ENCODE measurements at regions not wholly inside any gene's neighbourhood (a gene's known extent, or its start where the extent isn't known, plus 50 kb on each side); places are given as distances from the start of the nearest gene placed in this dataset.

DNA sequence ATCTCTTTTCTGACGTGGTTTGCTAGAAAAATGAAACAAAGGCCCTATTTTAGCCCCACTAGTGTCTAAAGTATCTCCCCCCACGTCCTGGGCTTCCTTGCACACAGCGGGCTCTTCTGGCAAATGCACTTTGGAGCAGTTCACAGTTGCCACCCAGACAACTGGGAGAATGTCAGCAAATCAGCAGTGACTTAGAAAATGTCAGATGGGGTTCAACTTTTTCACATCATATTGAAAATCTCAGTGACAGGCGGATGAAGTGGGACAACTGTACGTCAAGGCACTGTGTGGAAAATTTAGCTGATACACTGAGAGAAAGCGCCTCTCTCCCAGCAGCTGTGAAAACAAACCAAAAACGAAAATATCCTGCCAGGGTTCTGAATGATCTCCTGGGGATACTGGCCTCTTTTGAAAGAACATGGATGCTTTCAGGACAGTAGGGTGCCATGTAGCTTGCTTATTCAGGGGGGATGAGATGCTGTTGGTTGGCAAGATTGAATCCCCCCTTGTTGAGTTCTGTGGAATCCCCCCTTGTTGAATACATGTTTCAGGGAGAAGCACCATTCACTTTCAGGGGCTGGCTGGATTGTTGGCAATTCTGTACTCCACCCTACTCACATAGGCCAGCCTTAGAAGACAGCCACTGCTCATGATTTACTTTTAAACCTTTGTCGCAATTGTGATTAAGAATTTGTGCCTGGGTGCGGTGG is 372.8 kb upstream of the CELF2 start:
- DNase-seq, result no peak

DNA sequence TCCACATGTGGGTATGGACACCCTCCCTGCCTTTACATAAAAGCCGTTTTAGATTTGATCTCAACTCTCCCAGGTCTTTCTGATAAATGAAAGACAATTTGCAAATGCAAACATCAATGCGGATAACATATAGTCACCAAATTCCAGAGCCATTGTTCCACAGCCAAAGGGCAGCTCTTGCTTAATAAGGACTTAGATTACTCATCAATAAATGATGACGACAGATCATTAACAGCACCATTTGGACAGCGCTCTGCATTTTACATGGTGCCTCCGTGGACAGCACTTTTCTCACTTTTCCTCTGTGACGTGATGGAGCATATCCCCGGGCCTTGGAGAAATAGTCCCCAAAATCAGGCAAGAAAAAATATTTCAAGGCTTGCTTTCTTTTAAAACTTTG is 370.3 kb upstream of the CELF2 start:
- no peak for DNase-seq

DNA sequence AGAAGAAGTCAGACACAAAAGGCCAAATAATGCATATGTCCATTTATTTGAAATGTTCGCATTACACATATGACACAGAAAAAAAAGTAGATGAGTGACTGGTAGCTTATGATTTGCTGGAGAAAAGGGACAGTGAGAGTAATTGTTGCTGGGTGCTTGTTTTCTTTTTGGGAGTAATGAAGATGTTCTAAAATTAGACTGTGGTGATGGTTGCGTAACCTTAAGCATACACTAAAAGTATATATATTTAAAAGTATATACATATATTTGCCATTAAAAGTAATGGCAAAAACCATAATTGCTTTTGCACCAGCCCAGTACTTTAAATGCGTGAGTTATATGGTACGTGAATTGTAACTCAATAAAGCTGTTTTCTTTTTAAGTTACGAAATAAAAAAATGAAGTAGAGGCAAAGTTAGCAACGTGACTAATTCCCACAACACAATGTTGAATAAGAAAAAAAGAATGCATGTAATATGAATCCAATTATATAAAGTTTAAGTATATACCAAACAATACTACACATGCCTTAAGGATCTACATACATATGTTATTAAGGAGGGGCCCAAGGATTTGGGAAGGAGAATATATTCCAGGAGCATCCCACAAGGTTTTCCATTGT is 360.4 kb upstream of the CELF2 start:
- no peak for DNase-seq

DNA sequence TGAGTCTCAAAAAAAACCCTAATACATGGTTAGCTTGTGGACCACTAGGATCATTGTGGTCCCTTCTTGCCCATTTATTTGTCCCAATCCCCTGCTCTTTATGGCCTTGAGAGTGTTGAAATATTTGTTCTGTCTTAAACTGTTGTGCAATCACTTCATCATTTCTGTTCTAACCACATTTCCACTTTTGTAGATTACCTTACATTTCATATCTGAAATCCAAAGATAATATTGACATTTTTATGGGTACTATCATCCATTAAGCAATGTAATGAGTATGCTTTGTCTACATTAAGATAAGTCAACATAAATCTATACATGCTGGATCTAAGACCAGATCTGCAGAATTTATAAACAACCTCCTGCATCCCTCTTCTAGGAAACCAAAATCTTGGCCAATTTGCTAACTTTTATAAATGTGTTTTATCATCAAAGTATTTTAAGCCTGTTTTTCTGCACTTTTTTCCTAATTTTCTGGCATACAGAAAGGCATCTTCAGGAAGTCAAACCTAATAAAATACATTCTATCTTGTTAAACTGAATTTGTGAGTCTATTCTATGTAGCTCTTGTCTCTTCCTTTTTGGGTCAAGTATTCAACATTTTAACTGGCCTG is 359.4 kb upstream of the CELF2 start:
- no peak for DNase-seq

DNA sequence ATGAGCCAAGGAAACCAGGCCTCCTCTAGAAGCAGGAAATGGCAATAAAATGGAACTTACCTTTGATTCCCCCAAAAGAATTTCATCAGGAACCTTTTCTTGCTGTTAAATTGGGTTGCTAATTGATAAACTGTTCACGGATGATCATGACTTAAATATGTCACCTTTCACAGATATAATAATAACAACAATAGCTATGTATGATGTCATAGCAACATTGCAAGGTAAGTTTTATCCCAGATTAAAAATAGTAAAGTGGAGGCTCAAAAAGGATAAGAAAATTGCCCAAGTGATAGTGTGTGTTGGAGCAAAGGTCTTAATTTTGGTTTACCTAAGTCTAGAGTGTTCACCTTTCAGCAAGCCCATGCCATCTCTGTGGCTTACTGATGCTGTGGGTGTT is 357.6 kb upstream of the CELF2 start:
- no peak for DNase-seq

DNA sequence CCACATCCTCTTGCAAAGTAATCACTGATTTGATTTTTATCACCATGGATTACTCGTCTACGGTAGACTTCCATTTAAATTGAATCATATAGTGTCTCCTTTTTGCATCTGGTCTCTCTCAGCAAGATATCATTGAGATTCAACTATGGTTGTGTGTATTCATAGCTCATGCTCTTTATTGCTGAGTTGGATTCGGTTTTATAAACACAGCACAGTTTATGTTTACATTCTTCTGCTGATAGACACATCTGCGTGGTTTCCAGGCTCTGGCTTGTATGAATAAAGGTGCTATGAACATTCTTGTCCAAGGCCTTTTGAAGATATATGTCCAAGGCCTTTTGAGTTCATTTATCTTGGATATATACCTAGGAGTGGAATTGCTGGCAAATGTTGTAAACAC is 356.5 kb upstream of the CELF2 start:
- DNase-seq, result no peak

DNA sequence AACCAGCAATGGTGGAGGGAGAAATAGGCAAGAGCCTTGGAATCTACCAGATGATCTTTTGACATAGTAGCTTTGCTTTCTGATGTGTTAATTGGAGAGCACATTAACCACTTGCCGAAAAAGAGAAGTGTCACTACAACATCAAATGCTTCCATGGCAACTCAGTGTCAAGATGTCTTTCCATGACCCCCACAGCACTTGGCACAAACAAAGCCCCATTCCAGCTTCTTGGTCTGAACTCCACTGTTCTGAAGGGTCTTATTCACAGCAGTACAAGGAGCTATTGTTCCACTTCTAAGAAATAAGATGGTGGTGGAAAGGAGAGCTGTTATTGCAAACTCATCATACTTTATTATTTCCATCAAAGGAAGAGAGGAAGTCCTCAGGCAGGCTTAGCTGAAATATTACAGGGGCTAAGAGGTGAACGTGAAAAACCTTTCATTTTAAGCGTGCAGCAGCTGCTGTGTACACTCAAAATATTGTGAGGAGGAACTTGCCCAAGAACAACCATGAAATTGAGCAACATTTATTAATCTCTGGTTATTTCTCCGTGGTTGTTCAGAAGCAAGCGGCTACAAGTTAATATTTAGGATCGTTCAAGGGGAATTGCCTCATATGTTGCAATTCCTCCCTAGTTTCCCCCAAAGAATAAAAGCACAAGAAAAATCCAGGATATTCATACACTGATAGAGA is 354.8 kb upstream of the CELF2 start:
- no peak for DNase-seq

DNA sequence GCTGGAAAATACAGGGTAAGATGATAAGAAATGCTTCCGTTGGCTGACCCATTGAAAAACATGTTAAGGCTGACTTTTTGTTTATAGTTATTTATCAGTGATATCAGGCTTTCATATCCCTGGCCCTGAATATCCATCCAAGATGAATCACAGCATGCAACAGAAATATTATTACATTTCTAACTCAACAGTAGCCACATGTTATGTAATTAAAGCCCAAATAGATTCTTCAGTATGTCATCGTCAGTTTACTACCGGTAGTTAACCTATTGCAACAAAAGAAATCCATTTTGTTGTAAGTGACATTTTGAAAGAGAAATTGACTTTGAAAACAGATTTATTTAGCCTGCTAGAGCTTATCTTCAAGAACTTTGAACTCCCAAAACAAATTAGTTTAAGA is 354.1 kb upstream of the CELF2 start:
- DNase-seq, result no peak

DNA sequence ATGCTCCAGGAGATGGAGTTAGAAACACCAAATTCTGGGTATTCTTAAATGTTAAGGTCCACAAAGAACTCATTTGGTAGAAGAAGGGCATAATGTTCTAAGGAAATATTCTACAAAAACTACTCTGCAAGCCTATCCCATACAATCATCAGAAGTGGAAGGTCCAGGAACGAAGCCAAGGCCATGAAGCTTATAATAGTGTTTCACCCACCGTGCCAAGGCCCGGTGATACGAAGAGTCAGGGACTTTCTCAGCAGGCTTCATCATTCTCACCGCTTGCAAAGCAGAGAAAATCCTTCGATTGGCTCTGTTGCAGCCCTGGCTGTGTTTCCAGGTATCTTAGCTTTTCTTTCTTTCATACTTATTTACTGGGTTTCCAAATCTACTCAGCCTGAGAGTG is 351.9 kb upstream of the CELF2 start:
- no peak for DNase-seq

DNA sequence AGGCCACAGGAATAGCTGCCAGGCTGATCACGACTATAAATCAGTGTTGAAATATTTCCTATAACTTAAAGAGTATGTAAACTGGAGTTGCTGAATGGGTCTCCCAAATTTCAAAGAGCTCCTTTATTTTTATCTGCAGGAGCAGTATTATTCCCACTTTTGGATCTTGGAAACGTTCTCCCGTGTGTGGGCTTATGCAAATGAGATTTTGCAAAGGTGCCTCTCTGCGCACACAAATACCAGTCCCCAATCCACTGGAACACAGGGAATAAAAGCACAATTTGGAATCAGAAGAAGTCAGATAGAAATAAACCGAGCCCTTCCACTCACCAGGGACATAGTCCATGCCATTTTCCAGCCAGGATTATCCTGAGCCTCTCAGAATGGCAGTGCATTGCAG is 350.2 kb upstream of the CELF2 start:
- DNase-seq, result no peak

DNA sequence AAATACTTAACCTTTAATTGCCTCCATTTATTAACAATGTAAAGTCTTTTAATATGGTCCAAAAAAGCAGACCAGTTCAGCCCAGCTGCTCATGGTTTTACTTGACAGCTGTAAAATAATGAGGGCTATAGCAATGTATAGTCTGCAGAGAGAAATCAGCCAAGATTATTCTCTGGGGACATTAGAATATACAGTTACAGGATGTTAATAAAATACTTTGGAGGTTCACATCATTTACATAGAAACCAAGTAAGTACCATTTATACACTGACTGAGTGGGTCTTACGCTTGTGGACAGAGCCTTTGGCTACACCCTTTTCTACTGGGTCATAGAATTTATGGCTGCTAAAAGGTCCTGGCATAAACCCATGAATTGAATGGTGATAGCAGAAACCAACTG is 340.7 kb upstream of the CELF2 start:
- DNase-seq, result no peak

DNA sequence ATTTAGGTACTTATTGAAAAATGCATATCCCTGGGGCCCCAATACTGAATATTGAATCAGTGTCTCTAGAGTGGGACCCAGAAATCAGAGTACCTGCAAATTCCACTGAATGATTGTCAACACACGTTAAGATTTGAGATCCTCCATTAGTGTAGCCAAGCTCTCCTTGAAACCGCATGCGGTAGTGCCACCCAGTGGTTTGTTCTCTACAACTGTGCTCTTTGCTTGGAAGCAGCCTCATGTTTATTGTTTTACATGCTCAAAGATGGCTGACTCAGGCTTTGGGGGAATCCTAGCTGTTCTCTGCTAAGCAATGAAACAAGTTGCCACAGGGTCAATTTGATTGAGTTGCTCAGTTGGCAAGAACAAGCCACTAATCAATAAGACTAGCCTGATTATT is 340.2 kb upstream of the CELF2 start:
- no peak for DNase-seq

DNA sequence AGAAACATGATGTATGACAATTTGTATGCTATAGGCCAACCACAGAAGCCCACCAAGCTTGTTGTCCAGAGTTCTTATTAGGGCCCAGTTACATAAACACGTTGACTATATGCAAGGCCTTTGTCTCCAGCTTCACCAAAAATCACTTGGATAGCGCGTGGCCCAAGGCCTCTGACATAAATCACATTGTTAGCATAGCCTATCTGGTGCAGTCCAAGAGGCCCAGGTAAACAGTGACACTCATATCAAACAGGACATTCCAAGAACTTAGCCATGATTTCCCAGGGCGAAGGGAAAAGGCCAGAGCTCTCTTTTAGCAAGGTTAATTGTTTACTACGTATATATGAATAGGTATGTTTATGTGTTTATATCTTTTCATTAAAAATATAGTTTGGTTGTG is 337.2 kb upstream of the CELF2 start:
- DNase-seq, result no peak

DNA sequence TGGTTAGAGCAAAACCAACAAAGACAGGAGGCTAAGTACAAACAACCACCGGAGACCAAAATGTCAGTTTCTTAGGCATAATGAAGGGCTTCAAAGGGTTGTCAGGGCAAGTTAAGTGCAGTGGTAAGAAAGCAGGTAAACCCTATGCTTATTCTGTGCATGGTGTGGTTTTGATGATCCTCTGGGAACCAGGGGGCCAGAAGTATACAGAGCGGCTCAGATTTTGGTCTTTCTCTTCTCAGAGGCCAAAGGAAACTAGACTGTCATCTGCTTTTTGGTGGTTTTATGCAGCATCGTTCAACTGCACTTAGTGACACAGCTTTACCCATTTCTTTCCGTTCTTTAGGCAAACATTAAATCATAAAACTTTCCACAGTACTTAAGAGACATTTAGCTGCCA is 332.7 kb upstream of the CELF2 start:
- DNase-seq, result no peak

DNA sequence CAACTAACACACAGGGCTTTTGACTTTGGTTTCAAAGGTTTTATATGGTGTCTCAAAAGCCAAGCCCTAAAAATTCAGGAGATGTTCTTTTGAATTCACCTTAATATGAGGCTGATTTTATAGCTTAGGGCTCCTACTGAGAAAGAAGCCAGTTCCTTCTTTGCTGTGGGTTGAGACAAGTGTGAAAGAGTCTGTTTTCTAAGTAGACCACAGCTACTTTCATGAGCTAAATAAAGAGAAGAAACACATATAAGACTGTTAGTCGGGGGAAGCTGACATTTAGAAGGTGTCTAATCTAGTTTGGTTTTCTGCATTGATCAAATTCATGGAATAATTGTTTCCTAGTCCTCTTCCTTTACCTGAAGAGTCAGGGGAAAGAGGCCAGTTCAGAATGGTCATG is 332.1 kb upstream of the CELF2 start:
- DNase-seq, result no peak

DNA sequence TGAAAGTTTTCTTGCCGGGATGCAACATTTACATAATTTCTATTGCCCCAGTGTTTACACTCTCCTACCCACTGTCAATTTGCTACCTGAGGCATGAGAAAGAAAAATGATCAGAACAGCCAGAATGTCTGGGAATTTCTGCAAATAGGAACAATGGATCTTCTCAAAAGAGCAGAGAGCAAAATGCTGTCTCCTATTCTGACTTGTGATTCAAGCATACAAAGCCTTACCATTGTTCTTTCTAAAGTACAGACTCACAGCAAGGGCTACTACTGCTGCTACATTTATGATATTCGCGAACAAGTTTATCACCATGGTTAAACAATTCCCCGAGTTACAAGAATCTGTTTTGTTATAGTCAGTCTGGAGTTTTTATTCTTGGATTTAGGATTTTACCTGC is 329.9 kb upstream of the CELF2 start:
- DNase-seq, result no peak

DNA sequence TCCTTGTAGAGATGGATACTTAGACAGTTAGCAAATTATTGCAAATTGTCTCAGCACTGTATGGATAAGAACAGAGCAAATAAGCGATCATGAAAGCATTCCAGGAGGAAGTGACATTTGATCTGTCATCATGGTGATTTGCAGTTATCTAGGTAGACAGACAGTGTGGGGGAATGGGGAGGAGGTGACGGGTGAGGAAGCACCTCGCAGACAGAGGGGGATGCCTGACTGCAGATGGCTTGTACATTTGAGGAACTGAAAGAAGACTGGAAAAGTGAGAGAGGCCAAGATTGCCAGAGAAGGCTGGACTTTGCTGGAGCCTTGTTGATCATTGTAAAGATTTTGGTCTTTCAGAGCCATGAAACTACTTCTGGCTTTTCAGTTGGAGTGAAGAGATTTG is 318.2 kb upstream of the CELF2 start:
- DNase-seq, result no peak

DNA sequence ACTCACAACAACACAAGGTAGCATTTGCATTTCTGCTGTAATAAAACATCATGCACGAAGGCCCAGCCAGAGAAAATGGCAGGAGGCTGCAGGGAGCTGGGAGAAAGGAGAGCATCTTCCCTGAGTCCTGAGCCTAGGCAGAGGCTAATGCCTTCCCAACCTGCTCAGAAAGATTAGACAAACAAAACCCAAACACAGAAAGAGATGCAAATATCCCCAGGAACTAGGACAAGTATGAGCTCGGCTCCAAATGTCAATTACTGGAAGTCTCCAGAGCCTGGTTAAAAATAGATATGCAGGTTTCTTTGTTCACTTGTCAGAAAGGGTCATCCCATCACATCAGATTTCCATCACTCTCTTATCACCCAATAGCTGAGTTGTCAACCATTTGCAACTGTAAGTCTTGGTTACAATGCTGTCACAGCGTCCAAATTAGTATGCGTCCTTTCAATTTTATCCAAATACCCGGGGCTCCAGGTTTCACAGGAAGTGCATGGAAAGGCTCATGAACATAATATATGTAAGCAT is 316.5 kb upstream of the CELF2 start:
- no peak for DNase-seq

DNA sequence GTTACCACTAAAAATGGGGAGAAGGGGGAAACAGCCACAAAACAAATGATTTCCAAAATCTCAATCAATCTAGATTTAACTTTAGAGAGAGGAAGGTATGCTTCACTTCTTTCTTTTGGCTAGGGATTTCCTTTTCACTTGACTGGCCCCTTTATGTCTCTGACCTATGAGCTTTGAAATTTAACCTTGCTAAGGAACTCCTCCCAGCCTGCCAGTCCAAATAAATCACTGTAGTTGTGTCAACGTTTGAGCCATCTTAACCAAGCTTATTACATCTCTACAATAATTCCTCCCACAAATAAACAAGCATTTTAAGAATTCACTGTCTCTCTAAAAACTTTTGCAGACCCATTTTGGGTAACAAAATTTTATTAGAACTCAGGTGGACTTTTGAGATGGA is 315.5 kb upstream of the CELF2 start:
- DNase-seq, result no peak

DNA sequence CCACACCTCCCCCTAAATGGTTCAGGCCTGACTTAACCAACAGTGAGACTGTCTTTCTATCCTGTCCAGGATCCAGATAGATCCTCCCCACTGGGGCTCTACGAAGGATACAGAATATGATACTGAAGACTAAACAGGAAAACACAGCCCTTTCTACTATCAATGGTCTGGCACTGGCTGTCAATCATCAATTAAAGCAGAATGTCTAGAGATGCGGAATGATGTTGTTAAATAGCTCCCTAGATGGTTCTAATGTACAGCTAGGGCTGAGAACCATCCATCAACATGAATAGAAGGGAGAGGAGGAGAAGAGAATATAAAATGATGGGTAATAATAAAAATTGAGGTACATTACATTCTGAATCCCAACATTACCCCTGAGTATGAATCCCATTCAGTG is 314.3 kb upstream of the CELF2 start:
- no peak for DNase-seq

DNA sequence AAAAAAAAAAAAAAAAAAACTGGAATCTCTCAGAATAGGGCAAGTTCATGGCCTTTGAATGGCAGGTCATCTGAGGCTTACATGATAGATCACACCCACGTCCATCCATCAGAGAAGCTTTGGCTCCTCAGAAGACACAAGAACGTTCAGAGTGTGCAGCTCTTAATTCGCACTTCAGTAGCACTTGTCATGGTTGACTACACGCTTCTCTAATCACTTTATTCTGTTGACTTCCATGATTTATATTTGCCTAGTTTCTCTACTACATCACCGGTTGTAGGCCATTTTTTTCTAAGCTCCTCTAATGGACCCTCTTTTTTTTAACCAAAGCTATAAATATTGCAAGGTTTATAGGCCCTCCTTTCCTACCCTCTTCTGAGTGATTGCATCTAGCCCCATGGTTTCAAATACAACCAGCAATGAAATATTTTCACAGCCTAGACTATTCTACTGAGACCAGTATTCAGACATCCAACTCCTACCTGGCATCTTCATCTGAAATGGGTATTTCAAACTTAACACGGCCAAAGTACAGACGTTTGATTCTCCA is 305.4 kb upstream of the CELF2 start:
- DNase-seq, result no peak

DNA sequence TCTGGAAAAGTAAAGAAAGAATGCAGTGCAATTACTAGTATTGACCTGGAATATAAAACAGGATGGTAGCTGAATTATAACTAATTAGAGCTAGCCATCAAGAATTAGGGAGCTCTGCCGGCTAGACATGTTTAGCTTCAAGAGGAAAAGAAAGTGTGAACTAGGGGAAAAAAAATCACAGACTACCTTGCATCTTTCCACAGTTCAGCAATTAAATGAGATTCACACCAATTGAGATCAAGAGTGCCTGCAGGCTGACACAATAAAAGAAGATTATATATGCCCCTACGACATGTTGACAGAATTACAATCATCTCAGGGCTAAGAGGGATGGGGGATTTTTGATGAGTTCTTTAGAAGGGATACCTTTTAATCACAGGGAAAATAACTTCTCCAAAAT is 303.3 kb upstream of the CELF2 start:
- DNase-seq, result no peak

DNA sequence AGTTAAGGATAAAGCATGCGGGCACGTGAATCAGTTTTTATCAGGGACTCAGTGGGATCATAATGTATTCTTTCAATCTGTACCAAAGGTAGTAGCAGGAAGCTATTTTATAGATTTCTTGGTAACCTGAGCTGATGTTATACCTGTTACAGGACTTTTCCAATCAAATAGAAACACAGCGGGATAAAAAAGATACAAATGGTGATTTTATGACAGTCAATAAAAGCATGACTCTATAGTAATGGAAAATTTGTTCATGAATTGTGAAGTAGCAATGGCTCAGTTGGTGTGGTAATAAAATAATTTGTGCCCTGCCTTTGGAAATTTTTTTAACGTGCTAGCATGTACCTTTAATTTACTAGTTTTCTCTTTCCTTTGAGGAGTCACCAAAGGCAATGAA is 300.7 kb upstream of the CELF2 start:
- no peak for DNase-seq

DNA sequence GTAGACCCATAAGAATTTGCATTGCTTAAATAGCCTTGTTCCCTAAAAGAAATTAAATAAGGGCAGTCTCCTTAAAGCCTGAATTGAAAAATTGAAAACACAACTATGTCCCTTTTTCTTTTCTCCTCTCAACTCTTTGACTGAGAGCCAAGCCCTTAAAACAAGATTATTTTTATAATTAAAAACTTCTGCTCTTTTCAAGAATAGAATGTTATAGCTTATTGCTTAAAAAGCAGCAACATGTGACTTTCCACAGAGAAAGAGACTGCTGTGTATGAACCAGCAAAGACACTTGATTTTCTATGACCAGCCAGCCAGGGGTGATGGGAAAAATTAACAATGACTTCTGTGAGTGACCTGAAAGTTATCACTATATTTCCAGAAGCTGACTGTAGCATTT is 295.2 kb upstream of the CELF2 start:
- DNase-seq, result no peak
